ENCODE measurements at regions not wholly inside any gene's neighbourhood (a gene's known extent, or its start where the extent isn't known, plus 50 kb on each side); places are given as distances from the start of the nearest gene placed in this dataset.

- intact Hi-C loops (cut with micrococcal nuclease) = no loop called here
- no peak overlapping the region for H3K27ac ChIP-seq (replicated peaks)
- no peaks in the 10 kb centered on the region for H3K4me1 ChIP-seq
- no peak overlapping the region for H3K4me3 ChIP-seq
- H3K36me3 ChIP-seq = no peaks in the 10 kb centered on the region
- no peak for DNase-seq
- H3K27me3 ChIP-seq (ENCODE audit: low read depth) = no peaks in the 10 kb centered on the region
- no peak for TF ChIP-seq CTCF (IDR thresholded peaks at IDR 0.05; ENCODE audit: borderline replicate concordance)
- H3K9me3 ChIP-seq (replicated peaks) = no peaks in the 10 kb centered on the region
Observed at GRCh38 chr13:107819071-107819470, 396.3 kb downstream of the LIG4 start.

- intact Hi-C loops (cut with micrococcal nuclease) = no loop called here
- no peak overlapping the region for H3K4me3 ChIP-seq
Observed at GRCh38 chr13:107817647-107818287, 397.6 kb downstream of the LIG4 start.

DNA sequence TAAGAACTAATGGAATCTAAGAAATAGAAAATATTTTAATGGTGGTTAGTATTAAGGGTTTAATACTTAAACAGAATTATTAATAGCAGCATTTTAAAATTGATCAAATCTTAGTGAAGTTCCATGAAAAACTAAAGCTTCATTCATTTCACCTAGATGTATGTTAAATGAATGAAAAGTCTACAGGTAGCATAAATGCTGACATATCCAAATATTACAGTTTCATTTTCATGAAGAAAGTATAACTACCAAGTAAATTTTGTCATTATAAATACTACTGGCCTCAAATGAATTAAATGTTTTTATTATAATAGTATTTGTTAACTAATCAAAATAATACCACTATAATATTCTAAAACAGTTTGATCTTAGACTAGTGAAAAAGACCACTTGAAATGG, 403.3 kb downstream of the LIG4 start:
- no peak for TF ChIP-seq CTCF (IDR thresholded peaks at IDR 0.05; ENCODE audit: borderline replicate concordance)
- H3K4me3 ChIP-seq = no peak overlapping the region
- intact Hi-C loops (cut with micrococcal nuclease) = no loop called here
- no peak overlapping the region for H3K27ac ChIP-seq (replicated peaks)
- no peak for DNase-seq
- H3K9me3 ChIP-seq (replicated peaks) = no peaks in the 10 kb centered on the region
- no peaks in the 10 kb centered on the region for H3K27me3 ChIP-seq (ENCODE audit: low read depth)
- no peaks in the 10 kb centered on the region for H3K4me1 ChIP-seq
- no peaks in the 10 kb centered on the region for H3K36me3 ChIP-seq

More at GRCh38 chr13:107817647-107818287, 397.6 kb downstream of the LIG4 start:
- H3K36me3 ChIP-seq = no peaks in the 10 kb centered on the region
- no peaks in the 10 kb centered on the region for H3K9me3 ChIP-seq (replicated peaks)
- TF ChIP-seq CTCF (IDR thresholded peaks at IDR 0.05; ENCODE audit: borderline replicate concordance) = no peak
- no peaks in the 10 kb centered on the region for H3K4me1 ChIP-seq
- no peak overlapping the region for H3K27ac ChIP-seq (replicated peaks)
- no peak for DNase-seq
- no peaks in the 10 kb centered on the region for H3K27me3 ChIP-seq (ENCODE audit: low read depth)

- no peaks in the 10 kb centered on the region for H3K36me3 ChIP-seq
- TF ChIP-seq CTCF (IDR thresholded peaks at IDR 0.05; ENCODE audit: borderline replicate concordance) = no peak
- no peak overlapping the region for H3K27ac ChIP-seq (replicated peaks)
- DNase-seq = no peak
- no peak overlapping the region for H3K4me3 ChIP-seq
- intact Hi-C loops (cut with micrococcal nuclease) = no loop called here
- H3K9me3 ChIP-seq (replicated peaks) = no peaks in the 10 kb centered on the region
- no peaks in the 10 kb centered on the region for H3K4me1 ChIP-seq
- no peaks in the 10 kb centered on the region for H3K27me3 ChIP-seq (ENCODE audit: low read depth)
Observed at GRCh38 chr13:107811233-107812013, 403.9 kb downstream of the LIG4 start.

DNA sequence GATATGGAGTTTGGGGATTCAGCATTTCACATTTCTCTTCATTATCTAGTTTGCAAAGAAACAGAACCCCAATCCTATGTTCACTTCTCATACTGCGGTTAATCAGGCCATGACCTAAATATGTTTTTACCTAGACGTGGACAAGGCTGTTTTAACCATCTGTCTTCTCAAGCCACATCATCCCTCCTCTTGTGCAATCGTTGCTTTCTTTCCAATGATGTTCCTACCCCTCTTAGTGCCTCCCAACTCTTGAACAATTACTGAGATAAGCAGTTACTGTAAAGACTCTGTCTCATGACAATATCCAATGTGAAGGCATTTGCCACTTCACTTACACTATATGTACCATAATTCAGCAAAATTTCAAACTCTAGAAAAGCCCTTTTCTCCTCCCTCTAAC, 406.2 kb downstream of the LIG4 start:
- no peaks in the 10 kb centered on the region for H3K27me3 ChIP-seq (ENCODE audit: low read depth)
- no peak for TF ChIP-seq CTCF (IDR thresholded peaks at IDR 0.05; ENCODE audit: borderline replicate concordance)
- no peaks in the 10 kb centered on the region for H3K4me1 ChIP-seq
- intact Hi-C loops (cut with micrococcal nuclease) = no loop called here
- no peaks in the 10 kb centered on the region for H3K36me3 ChIP-seq
- no peak overlapping the region for H3K4me3 ChIP-seq
- no peak for DNase-seq
- no peaks in the 10 kb centered on the region for H3K9me3 ChIP-seq (replicated peaks)
- no peak overlapping the region for H3K27ac ChIP-seq (replicated peaks)

Measured in left ventricle myocardium inferior (tissue), 1 donor.